ENCODE measurements at regions not wholly inside any gene's neighbourhood (a gene's known extent, or its start where the extent isn't known, plus 50 kb on each side); places are given as distances from the start of the nearest gene placed in this dataset.
"Not testable (repeated sequence)": the region's sequence is repeated elsewhere in the genome, so short reads cannot be mapped to it uniquely, and the experiment has no call there.

DNA sequence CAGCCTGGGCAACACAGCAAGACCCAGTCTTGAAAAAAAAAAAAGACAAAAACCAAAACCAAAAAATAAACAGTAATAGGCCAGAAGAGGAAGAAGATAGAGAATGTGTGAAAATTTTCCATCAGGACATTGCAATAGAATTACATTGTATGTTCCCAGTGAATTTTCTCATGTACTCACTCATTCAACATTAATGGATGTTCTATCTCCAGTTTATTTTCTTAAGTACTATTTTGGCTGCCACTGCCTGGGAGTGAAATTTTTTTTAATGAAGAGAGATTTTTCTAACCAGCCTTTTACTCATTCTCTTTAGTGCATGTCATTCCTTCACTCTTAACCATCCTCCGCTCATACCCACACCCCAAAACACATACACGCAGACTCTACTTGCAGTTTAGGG is 282.8 kb downstream of the ALDH8A1 start:
- H3K4me3 ChIP-seq (ENCODE audit: low read depth, low read length) = no peak overlapping the region
- TF ChIP-seq, protein P1, sequence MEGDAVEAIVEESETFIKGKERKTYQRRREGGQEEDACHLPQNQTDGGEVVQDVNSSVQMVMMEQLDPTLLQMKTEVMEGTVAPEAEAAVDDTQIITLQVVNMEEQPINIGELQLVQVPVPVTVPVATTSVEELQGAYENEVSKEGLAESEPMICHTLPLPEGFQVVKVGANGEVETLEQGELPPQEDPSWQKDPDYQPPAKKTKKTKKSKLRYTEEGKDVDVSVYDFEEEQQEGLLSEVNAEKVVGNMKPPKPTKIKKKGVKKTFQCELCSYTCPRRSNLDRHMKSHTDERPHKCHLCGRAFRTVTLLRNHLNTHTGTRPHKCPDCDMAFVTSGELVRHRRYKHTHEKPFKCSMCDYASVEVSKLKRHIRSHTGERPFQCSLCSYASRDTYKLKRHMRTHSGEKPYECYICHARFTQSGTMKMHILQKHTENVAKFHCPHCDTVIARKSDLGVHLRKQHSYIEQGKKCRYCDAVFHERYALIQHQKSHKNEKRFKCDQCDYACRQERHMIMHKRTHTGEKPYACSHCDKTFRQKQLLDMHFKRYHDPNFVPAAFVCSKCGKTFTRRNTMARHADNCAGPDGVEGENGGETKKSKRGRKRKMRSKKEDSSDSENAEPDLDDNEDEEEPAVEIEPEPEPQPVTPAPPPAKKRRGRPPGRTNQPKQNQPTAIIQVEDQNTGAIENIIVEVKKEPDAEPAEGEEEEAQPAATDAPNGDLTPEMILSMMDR (IDR thresholded peaks at IDR 0.05; ENCODE audit: low read depth, low read length, missing control alignments) = no peak
- no peak for DNase-seq (ENCODE audit: low read depth)
- in situ Hi-C loops (cut with HindIII; ENCODE audit: low sequenced_read_pairs) = loop anchor here (5.0 to 10.0 kb wide), 3 partner anchors 62 to 500 kb away; no protein-coding TSS in a partner anchor

DNA sequence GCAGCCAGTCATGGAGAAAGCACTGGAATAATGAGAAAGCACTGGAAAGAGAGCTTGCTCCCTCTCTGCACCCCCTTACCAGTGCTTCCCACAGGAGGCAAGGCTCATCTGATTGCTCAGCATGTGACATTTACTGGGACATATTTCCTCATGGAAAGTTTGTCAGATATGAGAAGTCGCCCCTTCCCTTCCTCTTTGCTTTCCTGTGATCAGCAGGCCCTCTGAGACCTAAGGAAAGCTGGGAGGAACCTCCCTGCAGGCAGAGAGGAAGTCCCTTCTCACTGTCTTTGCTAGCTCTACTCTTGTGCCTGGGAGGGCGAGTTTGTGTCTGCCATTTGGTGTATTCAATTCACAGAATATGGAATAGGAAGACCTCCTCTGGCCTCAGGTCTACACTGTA is 283.8 kb downstream of the ALDH8A1 start:
- TF ChIP-seq, protein P1 (IDR thresholded peaks at IDR 0.05; ENCODE audit: low read depth, low read length, missing control alignments) = no peak
- DNase-seq (ENCODE audit: low read depth) = no peak
- H3K4me3 ChIP-seq (ENCODE audit: low read depth, low read length) = no peak overlapping the region
- in situ Hi-C loops (cut with HindIII; ENCODE audit: low sequenced_read_pairs) = loop anchor here (5.0 to 10.0 kb wide), 3 partner anchors 61 to 499 kb away; no protein-coding TSS in a partner anchor

DNA sequence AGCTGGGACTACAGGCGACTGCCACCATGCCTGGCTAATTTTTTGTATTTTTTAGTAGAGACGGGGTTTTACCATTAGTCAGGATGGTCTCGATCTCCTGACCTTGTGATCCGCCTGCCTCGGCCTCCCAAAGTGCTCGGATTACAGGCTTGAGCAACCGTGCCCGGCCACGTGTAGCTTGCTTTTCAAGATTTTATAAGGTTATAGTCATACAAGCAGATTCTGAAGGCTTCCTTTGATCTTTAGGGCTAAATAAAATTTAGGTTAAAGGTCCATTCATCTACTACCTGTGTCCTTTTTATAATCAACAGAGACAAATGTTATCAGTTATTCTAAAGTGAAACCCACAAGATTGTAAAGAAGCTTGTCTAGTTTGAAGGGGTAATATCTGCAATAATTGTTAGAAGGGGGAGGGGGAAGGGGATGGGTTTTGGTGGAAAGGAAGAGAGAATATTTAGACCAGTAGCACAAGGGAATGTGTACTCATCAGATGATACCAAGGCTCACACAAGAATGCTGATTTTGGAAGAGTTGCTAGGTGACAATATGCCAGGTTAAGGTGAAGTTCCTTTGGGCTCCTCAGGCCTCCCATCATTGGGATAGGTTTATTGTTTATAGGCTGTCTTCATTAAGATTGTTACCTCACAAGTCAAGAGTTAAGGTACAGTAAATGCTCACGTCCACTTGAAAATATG is 284.7 kb downstream of the ALDH8A1 start:
- in situ Hi-C loops (cut with HindIII; ENCODE audit: low sequenced_read_pairs) = loop anchor here (5.0 to 10.0 kb wide), 3 partner anchors 60 to 498 kb away; no protein-coding TSS in a partner anchor
- H3K4me3 ChIP-seq (ENCODE audit: low read depth, low read length) = no peak overlapping the region
- no peak for DNase-seq (ENCODE audit: low read depth)
- TF ChIP-seq, protein P1 (IDR thresholded peaks at IDR 0.05; ENCODE audit: low read depth, low read length, missing control alignments) = no peak

DNA sequence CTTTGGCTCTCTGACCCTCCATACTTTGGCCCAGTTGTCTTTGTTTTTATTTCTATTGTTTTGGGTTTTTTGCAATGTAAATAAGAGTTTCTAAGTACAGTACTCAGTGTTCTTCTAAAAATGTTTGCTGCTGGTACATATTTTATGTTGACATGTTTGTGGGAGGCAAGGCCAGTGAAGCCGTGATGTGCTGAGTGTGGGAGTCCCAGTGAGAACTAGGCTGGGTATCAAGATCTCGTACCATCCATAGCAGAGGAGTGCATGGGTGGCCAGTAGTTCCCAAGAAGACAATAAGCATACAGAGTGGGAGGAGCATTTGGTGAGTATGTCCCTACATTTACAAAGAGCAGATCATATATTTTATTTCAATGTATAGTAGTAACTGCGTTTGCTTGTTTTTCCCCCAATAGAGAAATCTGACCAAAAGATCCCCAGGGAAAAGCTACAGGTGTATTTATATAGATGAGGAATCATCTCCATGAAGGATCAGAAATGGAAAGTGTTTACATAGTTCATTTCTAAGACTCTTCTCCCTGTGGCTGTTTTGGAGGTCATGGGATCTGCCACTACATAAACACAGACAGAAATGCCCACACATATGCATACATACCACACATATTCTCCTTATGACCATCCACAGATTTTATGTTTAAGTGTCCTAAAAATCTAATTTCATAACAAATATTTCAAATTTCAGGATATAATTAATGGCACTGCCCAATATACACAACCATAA is 285.9 kb downstream of the ALDH8A1 start:
- in situ Hi-C loops (cut with HindIII; ENCODE audit: low sequenced_read_pairs) = loop anchor here (10.0 kb wide), 1 partner anchor 59 kb away; no protein-coding TSS in a partner anchor
- no peak overlapping the region for H3K4me3 ChIP-seq (ENCODE audit: low read depth, low read length)
- TF ChIP-seq, protein P1 (IDR thresholded peaks at IDR 0.05; ENCODE audit: low read depth, low read length, missing control alignments) = no peak
- no peak for DNase-seq (ENCODE audit: low read depth)

DNA sequence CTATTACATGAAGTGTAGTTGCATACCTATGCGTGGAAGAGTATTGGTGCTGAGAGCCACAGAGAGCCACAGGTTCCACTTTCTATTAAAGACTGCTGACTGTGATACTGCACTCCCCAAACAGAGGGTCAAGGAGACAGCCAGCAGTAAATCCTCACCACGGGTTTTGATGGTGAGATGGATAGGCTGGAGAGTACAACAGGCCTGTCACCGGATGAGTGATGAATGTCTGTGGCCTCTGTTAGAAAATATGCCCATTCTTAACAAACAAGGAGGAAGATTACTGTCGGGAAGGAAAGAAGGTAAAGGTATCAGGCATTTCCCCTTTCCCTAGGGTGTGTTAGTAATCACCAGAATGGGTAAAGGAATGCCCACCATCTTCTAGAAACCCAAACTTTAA is 286.5 kb downstream of the ALDH8A1 start:
- TF ChIP-seq, protein P1 (IDR thresholded peaks at IDR 0.05; ENCODE audit: low read depth, low read length, missing control alignments) = no peak
- H3K4me3 ChIP-seq (ENCODE audit: low read depth, low read length) = no peak overlapping the region
- in situ Hi-C loops (cut with HindIII; ENCODE audit: low sequenced_read_pairs) = loop anchor here (10.0 kb wide), 1 partner anchor 59 kb away; no protein-coding TSS in a partner anchor
- no peak for DNase-seq (ENCODE audit: low read depth)

DNA sequence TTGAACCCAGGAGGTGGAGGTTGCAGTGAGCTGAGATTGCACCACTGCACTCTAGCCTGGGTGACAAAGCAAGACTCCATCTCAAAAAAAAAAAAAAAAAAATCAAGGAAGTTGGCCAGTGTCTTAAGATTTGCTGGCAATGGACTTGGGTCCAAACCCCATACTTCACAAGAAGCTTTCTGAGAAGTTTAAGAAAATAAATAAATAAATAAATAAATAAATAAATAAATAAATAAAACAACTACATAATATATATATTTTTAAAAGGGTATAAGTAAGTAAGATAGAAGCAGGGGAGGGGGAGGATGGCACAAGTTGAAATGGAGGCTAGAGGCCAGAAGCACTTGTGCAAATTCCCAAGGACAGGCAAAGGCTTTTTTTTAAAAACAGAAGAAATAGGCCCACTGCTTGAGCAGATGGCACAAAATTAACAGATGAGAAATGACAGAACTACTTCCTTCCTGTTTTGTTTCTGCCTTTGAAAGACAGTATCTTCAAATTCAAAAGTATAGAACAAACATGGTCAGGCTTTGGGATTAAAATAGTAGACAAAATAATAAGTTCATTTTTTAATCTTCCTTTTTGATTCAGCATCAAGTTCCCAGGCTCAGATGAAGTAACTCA is 287.7 kb downstream of the ALDH8A1 start:
- in situ Hi-C loops (cut with HindIII; ENCODE audit: low sequenced_read_pairs) = loop anchor here (10.0 kb wide), 1 partner anchor 57 kb away; no protein-coding TSS in a partner anchor
- no peak overlapping the region for H3K4me3 ChIP-seq (ENCODE audit: low read depth, low read length)
- TF ChIP-seq, protein P1 (IDR thresholded peaks at IDR 0.05; ENCODE audit: low read depth, low read length, missing control alignments) = no peak
- DNase-seq (ENCODE audit: low read depth) = no peak

DNA sequence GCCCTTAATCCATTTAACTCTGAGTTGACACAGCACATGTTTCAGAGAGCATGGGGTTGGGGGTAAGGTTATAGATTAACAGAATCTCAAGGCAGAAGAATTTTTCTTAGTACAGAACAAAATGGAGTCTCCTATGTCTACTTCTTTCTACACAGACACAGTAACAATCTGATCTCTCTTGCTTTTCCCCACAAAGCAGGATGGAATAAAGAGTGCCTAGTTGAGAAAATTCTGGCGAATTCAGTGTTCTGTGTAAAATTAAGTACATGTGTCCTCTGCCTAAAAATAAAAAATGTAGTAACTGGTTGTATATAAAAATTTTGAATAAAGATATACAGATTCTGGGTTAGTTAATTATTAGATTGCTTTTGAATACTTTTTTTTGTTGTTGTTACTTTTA is 290.0 kb downstream of the ALDH8A1 start:
- not testable (repeated sequence) for DNase-seq (ENCODE audit: low read depth); H3K4me3 ChIP-seq (ENCODE audit: low read depth, low read length)
- in situ Hi-C loops (cut with HindIII; ENCODE audit: low sequenced_read_pairs) = loop anchor here (10.0 kb wide), 1 partner anchor 55 kb away; no protein-coding TSS in a partner anchor
